Adrenal gland (tissue), 9 donors: ENCODE measurements at regions not wholly inside any gene's neighbourhood (a gene's known extent, or its start where the extent isn't known, plus 50 kb on each side); places are given as distances from the start of the nearest gene placed in this dataset.
"Not testable (repeated sequence)": the region's sequence is repeated elsewhere in the genome, so short reads cannot be mapped to it uniquely, and the experiment has no call there.

Experiments used
- DNase-seq, 7 donors: peaks; one replicate each; pipeline ENCODE4 v3.0.0-alpha.2; 2019 to 2020
- H3K27ac ChIP-seq, 5 donors: fragments of 200-600 bp; sonication (generic) in 4 of 5; 1 replicate in 3 of 5; 2 replicates in 2 of 5; pipeline versions ENCODE4 v1.5.1 to v1.8.0; 2016 to 2020; ENCODE audit warnings: mild to moderate bottlenecking in 1 of 5
- H3K27me3 ChIP-seq: fragments of 200-600 bp; 2 replicates; pipeline ENCODE4 v1.8.0; 2021
- H3K36me3 ChIP-seq, 2 donors: fragments of 200-600 bp; replicated peaks in 1 of 2; 1 replicate in 1 of 2; 2 replicates in 1 of 2; pipeline versions ENCODE4 v1.5.1 to v1.8.0; 2018 to 2022
- H3K4me1 ChIP-seq, 2 donors: fragments of 200-600 bp; replicated peaks in 1 of 2; 1 replicate in 1 of 2; 2 replicates in 1 of 2; pipeline versions ENCODE4 v1.5.1 to v1.8.0; 2018 to 2021
- H3K4me3 ChIP-seq, 4 donors: fragments of 200-600 bp; sonication (generic) in 3 of 4; one replicate each; pipeline ENCODE4 v1.5.1; 2016 to 2018
- H3K9me3 ChIP-seq, 3 donors: fragments of 200-600 bp; sonication (generic) in 1 of 3; replicated peaks in 1 of 3; 1 replicate in 2 of 3; 2 replicates in 1 of 3; pipeline versions ENCODE4 v1.5.1 to v1.8.0; 2016 to 2021
- POLR2A ChIP-seq, 2 donors: fragments of 450-650 bp; IDR thresholded peaks; one replicate each; pipeline ENCODE4 v1.6.1; 2017; ENCODE audit warnings: antibody characterized with exemption in 2 of 2, mild to moderate bottlenecking in 2 of 2, moderate library complexity in 1 of 2
- whole genome bisulfite sequencing, 4 donors: extraction: QIAGEN DNeasy Blood & Tissue Kit in 2 of 4; methylation state at CpG; one replicate each; pipeline versions ENCODE4 v1.1.5 to v1.1.7; 2013 to 2017; 5-methylcytosine and 5-hydroxymethylcytosine counted together
- intact Hi-C, 2 donors: fragments of 100-400 bp; cut with DNase I; formaldehyde crosslinking; loops; one replicate each; pipeline versions ENCODE4 v1.14.1 to v1.15.0; 2022 to 2023
- TF ChIP-seq, protein P1 (sequence below), 6 experiments: fragments of 450-650 bp in 4 of 6; fragments of 200-600 bp in 2 of 6; sonication (generic) in 1 of 6; IDR thresholded peaks; 1 replicate in 5 of 6; 2 replicates in 1 of 6; pipeline versions ENCODE4 v1.5.1 to v1.8.0; 2016 to 2021; ENCODE audit warnings: antibody characterized with exemption in 6 of 6, mild to moderate bottlenecking in 2 of 6, moderate library complexity in 1 of 6
- donor health status: healthy with polysubstance abuse.
- donor health status: Bipolar disorder and iron deficiency.
- donor health status: DM: yes; HTN: yes; CAD: no.
- donor health status: DM: no; HTN: no; CAD: no.
- donor health status: DM: no; HTN: no; CAD: no.

DNA sequence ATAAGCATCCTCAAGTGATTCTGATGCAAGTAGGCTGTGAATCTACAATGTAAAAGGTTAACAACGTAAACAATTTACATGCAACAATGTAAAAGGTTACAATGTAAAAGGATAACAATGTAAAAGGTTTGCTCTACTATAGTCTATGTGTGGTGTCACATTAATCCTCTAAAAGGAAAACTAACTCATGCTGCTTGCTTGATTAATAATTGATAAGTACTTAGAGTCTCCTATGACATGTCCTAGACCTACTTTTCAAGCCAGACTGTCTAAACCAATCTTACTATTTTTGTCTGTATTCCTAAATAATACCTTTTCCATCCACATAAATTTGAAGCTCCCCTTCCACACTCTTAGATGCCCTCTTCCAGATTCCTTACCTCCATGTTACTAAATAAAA is 606.8 kb downstream of the LTN1 start:
- 74 to 88% (median 76%) methylated on average over 1 of the region's 1 CpG for WGBS, 4 donors
- H3K4me3 ChIP-seq = no peak overlapping the region
- H3K36me3 ChIP-seq = no peaks in the 10 kb centered on the region
- H3K4me1 ChIP-seq = no peaks in the 10 kb centered on the region
- intact Hi-C loops = no loop called here
- H3K9me3 ChIP-seq = no peaks in the 10 kb centered on the region
- DNase-seq = no peak
- H3K27ac ChIP-seq = no peak overlapping the region
- TF ChIP-seq, protein P1, sequence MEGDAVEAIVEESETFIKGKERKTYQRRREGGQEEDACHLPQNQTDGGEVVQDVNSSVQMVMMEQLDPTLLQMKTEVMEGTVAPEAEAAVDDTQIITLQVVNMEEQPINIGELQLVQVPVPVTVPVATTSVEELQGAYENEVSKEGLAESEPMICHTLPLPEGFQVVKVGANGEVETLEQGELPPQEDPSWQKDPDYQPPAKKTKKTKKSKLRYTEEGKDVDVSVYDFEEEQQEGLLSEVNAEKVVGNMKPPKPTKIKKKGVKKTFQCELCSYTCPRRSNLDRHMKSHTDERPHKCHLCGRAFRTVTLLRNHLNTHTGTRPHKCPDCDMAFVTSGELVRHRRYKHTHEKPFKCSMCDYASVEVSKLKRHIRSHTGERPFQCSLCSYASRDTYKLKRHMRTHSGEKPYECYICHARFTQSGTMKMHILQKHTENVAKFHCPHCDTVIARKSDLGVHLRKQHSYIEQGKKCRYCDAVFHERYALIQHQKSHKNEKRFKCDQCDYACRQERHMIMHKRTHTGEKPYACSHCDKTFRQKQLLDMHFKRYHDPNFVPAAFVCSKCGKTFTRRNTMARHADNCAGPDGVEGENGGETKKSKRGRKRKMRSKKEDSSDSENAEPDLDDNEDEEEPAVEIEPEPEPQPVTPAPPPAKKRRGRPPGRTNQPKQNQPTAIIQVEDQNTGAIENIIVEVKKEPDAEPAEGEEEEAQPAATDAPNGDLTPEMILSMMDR (IDR thresholded peaks at IDR 0.05) = no peak
- TF ChIP-seq POLR2A (IDR thresholded peaks at IDR 0.05) = no peak
- H3K27me3 ChIP-seq = no peaks in the 10 kb centered on the region

DNA sequence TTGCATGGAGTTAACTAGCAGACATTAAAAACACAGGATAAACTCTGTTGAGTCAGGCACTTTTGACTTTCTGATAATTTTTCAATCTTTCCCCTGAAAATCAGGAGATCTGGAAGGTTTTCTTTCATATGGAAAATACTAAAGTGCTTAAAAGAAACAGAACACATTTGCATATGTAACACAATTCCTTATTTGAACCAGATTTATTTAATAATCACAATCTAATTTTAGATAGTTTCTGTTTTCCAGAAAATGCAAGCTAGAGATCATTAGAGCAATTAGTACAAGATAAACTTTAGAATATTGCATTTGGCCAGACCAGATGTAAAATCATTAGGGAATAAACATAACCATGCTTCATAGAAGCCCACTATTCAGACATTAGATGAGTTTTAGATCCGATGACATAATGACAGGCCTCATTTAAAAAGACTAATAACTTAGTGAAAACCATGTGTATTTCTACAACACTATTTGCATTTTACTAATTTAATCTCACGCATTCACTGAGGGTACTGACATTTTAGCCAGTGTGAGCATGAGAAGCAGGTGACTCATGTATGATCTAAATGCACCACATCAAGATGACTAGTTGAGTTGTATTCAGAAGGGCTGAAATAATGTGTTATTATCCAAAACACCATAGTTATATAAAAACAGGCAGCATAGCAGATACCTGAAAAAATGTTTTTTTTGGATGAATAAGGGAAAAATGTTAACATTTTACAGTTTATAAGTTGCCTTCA is 611.5 kb downstream of the LTN1 start:
- DNase-seq, H3K4me3 ChIP-seq, H3K9me3 ChIP-seq, H3K27ac ChIP-seq, H3K36me3 ChIP-seq, H3K27me3 ChIP-seq, intact Hi-C loops, H3K4me1 ChIP-seq: not testable (repeated sequence)
- 75 to 89% (median 78%) methylated on average over 2 of the region's 2 CpGs for WGBS, 4 donors

DNA sequence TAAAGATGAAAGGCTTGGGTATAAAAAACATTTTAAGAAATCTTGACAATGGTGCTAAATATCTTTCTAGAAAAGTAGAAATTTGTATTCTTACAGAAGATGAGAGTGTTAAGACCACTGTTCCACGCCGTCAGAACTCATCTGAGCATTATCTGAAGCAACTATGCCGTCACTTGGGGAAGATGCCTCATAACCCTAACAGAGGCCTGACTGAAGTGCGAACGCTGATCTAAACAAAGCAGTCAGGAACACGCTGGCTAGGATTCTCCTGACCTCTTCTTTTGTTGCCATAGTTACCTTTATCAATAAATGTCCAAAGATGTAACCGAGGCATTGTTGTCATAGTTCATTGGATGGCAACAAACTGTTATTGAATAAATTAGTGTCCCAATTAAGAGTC is 612.4 kb downstream of the LTN1 start:
- no peak for DNase-seq
- no peaks in the 10 kb centered on the region for H3K4me1 ChIP-seq
- no peaks in the 10 kb centered on the region for H3K27me3 ChIP-seq
- TF ChIP-seq POLR2A (IDR thresholded peaks at IDR 0.05) = no peak
- TF ChIP-seq, protein P1 (IDR thresholded peaks at IDR 0.05) = no peak
- intact Hi-C loops = no loop called here
- WGBS, 4 donors = 71 to 78% (median 72%) methylated on average over 7 of the region's 7 CpGs
- H3K9me3 ChIP-seq = no peaks in the 10 kb centered on the region
- H3K27ac ChIP-seq = no peak overlapping the region
- H3K36me3 ChIP-seq = no peaks in the 10 kb centered on the region
- H3K4me3 ChIP-seq = no peak overlapping the region

DNA sequence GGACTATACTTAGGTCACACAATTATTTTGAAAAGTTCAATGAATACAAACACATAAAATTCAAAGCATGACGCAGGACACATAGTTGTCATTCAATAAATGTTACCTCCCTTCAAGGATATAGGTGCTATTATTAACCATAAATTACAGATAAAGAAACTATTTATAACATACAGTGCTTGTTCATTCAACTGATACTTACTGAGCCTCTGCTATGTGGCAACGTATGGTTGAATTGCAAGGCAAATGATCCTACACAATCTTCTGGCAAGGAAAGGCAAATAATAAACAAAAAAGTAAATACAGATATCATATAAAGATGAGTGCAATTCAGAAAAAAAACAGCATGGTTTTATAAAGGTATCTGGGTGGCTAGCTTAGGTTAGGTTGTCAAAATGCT is 614.7 kb downstream of the LTN1 start:
- 71 to 86% (median 81%) methylated on average over 2 of the region's 2 CpGs for WGBS, 4 donors
- intact Hi-C loops = no loop called here
- no peak for DNase-seq
- Histone ChIP-seq H3K36me3 (no peaks in the 10 kb centered on the region), H3K9me3 (no peaks in the 10 kb centered on the region), H3K4me3 (no peak overlapping the region), H3K27me3 (no peaks in the 10 kb centered on the region), H3K4me1 (no peaks in the 10 kb centered on the region), H3K27ac (no peak overlapping the region)
- no peak for TF ChIP-seq POLR2A (IDR thresholded peaks at IDR 0.05)
- TF ChIP-seq, protein P1 (IDR thresholded peaks at IDR 0.05) = no peak
